Gastrocnemius medialis (tissue), 4 donors: ENCODE measurements at regions not wholly inside any gene's neighbourhood (a gene's known extent, or its start where the extent isn't known, plus 50 kb on each side); places are given as distances from the start of the nearest gene placed in this dataset.

ENCODE experiments used
- CTCF ChIP-seq, 5 experiments: fragments of 450-650 bp in 3 of 5; fragments of 200-600 bp in 2 of 5; sonication (generic) in 2 of 5; IDR thresholded peaks in 4 of 5; conservative IDR thresholded peaks in 1 of 5; 1 replicate in 4 of 5; 2 replicates in 1 of 5; pipeline ENCODE4 v1.5.1; 2016 to 2019; ENCODE audit warnings: antibody characterized with exemption in 5 of 5, mild to moderate bottlenecking in 3 of 5, moderate library complexity in 3 of 5
- POLR2A ChIP-seq, 2 donors: fragments of 450-650 bp; IDR thresholded peaks; one replicate each; pipeline ENCODE4 v1.6.1; 2017; ENCODE audit warnings: antibody characterized with exemption in 2 of 2, mild to moderate bottlenecking in 2 of 2, moderate library complexity in 2 of 2

- TF ChIP-seq CTCF (IDR thresholded peaks at IDR 0.05 in 4 of 5, conservative IDR thresholded peaks at IDR 0.05 in 1 of 5) (no peak), POLR2A (IDR thresholded peaks at IDR 0.05) (no peak)
Measured at GRCh38 chr9:118586978-118587377, 782.3 kb downstream of the BRINP1 start.
